ENCODE measurements at regions not wholly inside any gene's neighbourhood (a gene's known extent, or its start where the extent isn't known, plus 50 kb on each side); places are given as distances from the start of the nearest gene placed in this dataset.

DNA sequence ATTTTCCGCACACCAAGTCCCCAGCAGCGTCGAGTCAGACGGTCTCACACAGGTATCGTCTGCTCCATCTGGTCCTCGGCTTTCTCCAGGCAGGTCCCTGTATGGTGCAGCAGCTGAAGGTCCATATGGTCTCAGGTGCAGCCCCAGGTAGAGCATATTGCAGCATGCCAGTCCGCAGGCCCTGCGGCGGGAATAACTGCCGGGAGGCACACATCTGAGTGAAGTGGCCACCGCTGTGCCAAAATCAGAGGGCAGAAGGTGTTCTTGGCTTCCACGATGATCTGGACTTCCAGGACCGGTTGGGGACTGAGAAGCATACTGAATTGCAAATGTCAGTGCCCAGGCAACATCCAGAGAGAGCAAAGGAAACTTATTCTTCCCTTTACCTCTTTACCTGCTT, 320.3 kb downstream of the RNF144A start:
- Histone ChIP-seq H3K14ac (ENCODE audit: low read length) (no peak overlapping the region), H4K91ac (ENCODE audit: low read depth, low read length, poor library complexity) (no peak overlapping the region), H3K4me2 (ENCODE audit: insufficient read depth, low read length, poor library complexity, severe bottlenecking) (no peak overlapping the region), H3K9me3 (replicated peaks in 1 of 2; ENCODE audit: control insufficient read depth in 2 of 2, insufficient read depth in 1 of 2, low read depth in 1 of 2, low read length in 2 of 2) (no peaks in the 10 kb centered on the region), H2AFZ (ENCODE audit: low read length) (no peak overlapping the region), H2BK12ac (ENCODE audit: low read length) (no peak overlapping the region), H3K18ac (ENCODE audit: low read length) (peak overlapping the region; percentile 50), H3K23ac (ENCODE audit: low read depth, low read length, poor library complexity) (no peak overlapping the region), H3K27me3 (ENCODE audit: control insufficient read depth in 3 of 3, insufficient read depth in 3 of 3, low read depth in 1 of 3, low read length in 3 of 3) (no peaks in the 10 kb centered on the region), H2BK15ac (ENCODE audit: low read length) (no peak overlapping the region), H3K36me3 (replicated peaks in 1 of 2; ENCODE audit: control insufficient read depth in 2 of 2, insufficient read depth in 2 of 2, low read length in 2 of 2) (no peaks in the 10 kb centered on the region), H3K27ac (replicated peaks; ENCODE audit: low read length) (no peak overlapping the region), H3K79me1 (ENCODE audit: low read depth, low read length) (no peaks in the 10 kb centered on the region), H3K4me1 (ENCODE audit: control insufficient read depth in 2 of 2, insufficient read depth in 1 of 2, low read depth in 1 of 2, low read length in 2 of 2) (peaks cover 0 to 3% of the 10 kb centered on the region in 2 donors), H3K4me3 (ENCODE audit: low read length in 2 of 2) (no peak overlapping the region), H4K8ac (ENCODE audit: low read depth, low read length) (no peak overlapping the region), H2BK120ac (ENCODE audit: low read depth, low read length) (no peak overlapping the region), H2BK5ac (ENCODE audit: low read length) (no peak overlapping the region), H3K9ac (ENCODE audit: low read depth, low read length, poor library complexity) (no peak overlapping the region), H2AK5ac (ENCODE audit: low read depth, low read length) (peak overlapping the region; percentile 25), H3K4ac (ENCODE audit: low read length) (no peak overlapping the region)
- DNase-seq (ENCODE audit: low spot score): no peak
- WGBS, 2 donors (ENCODE audit: extremely low coverage in 2 of 2, insufficient read length in 2 of 2, insufficient replicate concordance in 1 of 2): no CpG with 5 or more reads among the region's 13 CpGs

DNA sequence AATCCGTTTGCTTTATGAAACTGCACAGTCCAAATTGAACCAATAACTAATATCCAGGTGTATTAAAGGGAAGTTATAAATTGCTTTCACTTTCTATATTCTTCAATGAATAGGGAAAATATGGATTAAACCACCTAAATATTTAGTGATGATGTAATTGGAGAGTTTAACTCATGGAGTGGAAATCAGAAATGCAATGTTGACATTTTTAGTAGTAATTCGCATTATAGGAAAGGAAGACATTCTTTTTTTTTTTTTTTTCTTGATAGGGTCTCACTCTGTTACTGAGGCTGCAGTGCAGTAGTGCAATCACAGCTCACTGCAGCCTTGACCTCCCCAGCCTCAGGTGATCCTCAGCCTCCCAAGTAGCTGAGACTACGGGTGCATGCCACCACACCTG, 321.9 kb downstream of the RNF144A start:
- Histone ChIP-seq H2BK5ac (ENCODE audit: low read length) (no peak overlapping the region), H4K91ac (ENCODE audit: low read depth, low read length, poor library complexity) (no peak overlapping the region), H3K79me1 (ENCODE audit: low read depth, low read length) (no peaks in the 10 kb centered on the region), H3K14ac (ENCODE audit: low read length) (no peak overlapping the region), H3K23ac (ENCODE audit: low read depth, low read length, poor library complexity) (no peak overlapping the region), H2AK5ac (ENCODE audit: low read depth, low read length) (no peak overlapping the region), H3K4me3 (ENCODE audit: low read length in 2 of 2) (no peak overlapping the region), H2BK12ac (ENCODE audit: low read length) (no peak overlapping the region), H3K4me1 (ENCODE audit: control insufficient read depth in 2 of 2, insufficient read depth in 1 of 2, low read depth in 1 of 2, low read length in 2 of 2) (peaks cover 0 to 3% of the 10 kb centered on the region in 2 donors), H2BK15ac (ENCODE audit: low read length) (no peak overlapping the region), H3K18ac (ENCODE audit: low read length) (no peak overlapping the region), H3K36me3 (replicated peaks in 1 of 2; ENCODE audit: control insufficient read depth in 2 of 2, insufficient read depth in 2 of 2, low read length in 2 of 2) (no peaks in the 10 kb centered on the region), H2AFZ (ENCODE audit: low read length) (no peak overlapping the region), H3K4ac (ENCODE audit: low read length) (no peak overlapping the region), H4K8ac (ENCODE audit: low read depth, low read length) (no peak overlapping the region), H3K9me3 (replicated peaks in 1 of 2; ENCODE audit: control insufficient read depth in 2 of 2, insufficient read depth in 1 of 2, low read depth in 1 of 2, low read length in 2 of 2) (no peaks in the 10 kb centered on the region), H3K27ac (replicated peaks; ENCODE audit: low read length) (no peak overlapping the region), H3K4me2 (ENCODE audit: insufficient read depth, low read length, poor library complexity, severe bottlenecking) (no peak overlapping the region), H2BK120ac (ENCODE audit: low read depth, low read length) (no peak overlapping the region), H3K27me3 (ENCODE audit: control insufficient read depth in 3 of 3, insufficient read depth in 3 of 3, low read depth in 1 of 3, low read length in 3 of 3) (no peaks in the 10 kb centered on the region), H3K9ac (ENCODE audit: low read depth, low read length, poor library complexity) (no peak overlapping the region)
- no peak for DNase-seq (ENCODE audit: low spot score)
- no CpG with 5 or more reads among the region's 3 CpGs for WGBS, 2 donors (ENCODE audit: extremely low coverage in 2 of 2, insufficient read length in 2 of 2, insufficient replicate concordance in 1 of 2)

DNA sequence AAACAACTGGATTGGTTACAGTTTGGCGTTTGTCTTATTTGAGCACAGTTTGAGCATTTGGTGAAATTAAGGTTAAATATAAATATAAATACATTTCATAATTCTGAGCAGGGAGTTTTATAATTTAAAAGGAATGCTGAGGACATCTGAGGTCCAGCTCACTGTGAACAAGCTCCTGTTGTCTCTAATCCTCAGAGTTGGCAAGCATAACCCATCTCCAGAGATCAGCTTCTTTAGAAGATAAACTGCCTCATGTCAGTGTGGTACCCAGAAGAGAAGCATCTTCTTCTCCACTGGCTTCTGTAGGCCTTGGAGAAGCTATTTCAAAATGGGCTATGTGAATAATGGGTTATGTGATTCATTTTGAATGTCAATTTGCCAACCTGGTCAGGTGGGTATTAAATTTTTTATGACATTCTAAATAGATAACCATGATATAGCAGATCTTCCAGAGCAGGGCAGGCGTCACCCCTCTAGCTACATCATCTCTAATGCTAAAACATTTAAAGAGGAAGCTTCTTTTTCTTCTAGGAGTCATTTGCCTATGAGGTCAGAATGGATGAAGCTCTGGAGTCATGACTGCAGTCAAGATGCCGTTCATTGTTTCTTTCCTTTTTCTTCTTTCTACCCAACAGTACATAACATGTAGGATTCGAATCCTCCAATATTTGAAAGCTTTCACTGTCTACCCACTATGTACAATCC, 324.0 kb downstream of the RNF144A start:
- no peaks in the 10 kb centered on the region for H3K79me1 ChIP-seq (ENCODE audit: low read depth, low read length)
- no peaks in the 10 kb centered on the region for H3K27me3 ChIP-seq (ENCODE audit: control insufficient read depth in 3 of 3, insufficient read depth in 3 of 3, low read depth in 1 of 3, low read length in 3 of 3)
- H3K27ac ChIP-seq (replicated peaks; ENCODE audit: low read length): no peak overlapping the region
- no peak overlapping the region for H3K4me3 ChIP-seq (ENCODE audit: low read length in 2 of 2)
- H3K18ac ChIP-seq (ENCODE audit: low read length): no peak overlapping the region
- no peak overlapping the region for H2AK5ac ChIP-seq (ENCODE audit: low read depth, low read length)
- no peak overlapping the region for H4K8ac ChIP-seq (ENCODE audit: low read depth, low read length)
- H3K9me3 ChIP-seq (replicated peaks in 1 of 2; ENCODE audit: control insufficient read depth in 2 of 2, insufficient read depth in 1 of 2, low read depth in 1 of 2, low read length in 2 of 2): no peaks in the 10 kb centered on the region
- H2BK5ac ChIP-seq (ENCODE audit: low read length): no peak overlapping the region
- H3K4ac ChIP-seq (ENCODE audit: low read length): no peak overlapping the region
- no peak overlapping the region for H3K23ac ChIP-seq (ENCODE audit: low read depth, low read length, poor library complexity)
- peaks cover 3 to 9% of the 10 kb centered on the region in 2 donors for H3K4me1 ChIP-seq (ENCODE audit: control insufficient read depth in 2 of 2, insufficient read depth in 1 of 2, low read depth in 1 of 2, low read length in 2 of 2)
- no peak overlapping the region for H3K14ac ChIP-seq (ENCODE audit: low read length)
- WGBS, 2 donors (ENCODE audit: extremely low coverage in 2 of 2, insufficient read length in 2 of 2, insufficient replicate concordance in 1 of 2): no CpG with 5 or more reads among the region's 4 CpGs
- H2AFZ ChIP-seq (ENCODE audit: low read length): no peak overlapping the region
- no peaks in the 10 kb centered on the region for H3K36me3 ChIP-seq (replicated peaks in 1 of 2; ENCODE audit: control insufficient read depth in 2 of 2, insufficient read depth in 2 of 2, low read length in 2 of 2)
- no peak overlapping the region for H3K9ac ChIP-seq (ENCODE audit: low read depth, low read length, poor library complexity)
- H2BK15ac ChIP-seq (ENCODE audit: low read length): no peak overlapping the region
- no peak overlapping the region for H3K4me2 ChIP-seq (ENCODE audit: insufficient read depth, low read length, poor library complexity, severe bottlenecking)
- no peak for DNase-seq (ENCODE audit: low spot score)
- no peak overlapping the region for H2BK12ac ChIP-seq (ENCODE audit: low read length)
- no peak overlapping the region for H2BK120ac ChIP-seq (ENCODE audit: low read depth, low read length)
- H4K91ac ChIP-seq (ENCODE audit: low read depth, low read length, poor library complexity): no peak overlapping the region

DNA sequence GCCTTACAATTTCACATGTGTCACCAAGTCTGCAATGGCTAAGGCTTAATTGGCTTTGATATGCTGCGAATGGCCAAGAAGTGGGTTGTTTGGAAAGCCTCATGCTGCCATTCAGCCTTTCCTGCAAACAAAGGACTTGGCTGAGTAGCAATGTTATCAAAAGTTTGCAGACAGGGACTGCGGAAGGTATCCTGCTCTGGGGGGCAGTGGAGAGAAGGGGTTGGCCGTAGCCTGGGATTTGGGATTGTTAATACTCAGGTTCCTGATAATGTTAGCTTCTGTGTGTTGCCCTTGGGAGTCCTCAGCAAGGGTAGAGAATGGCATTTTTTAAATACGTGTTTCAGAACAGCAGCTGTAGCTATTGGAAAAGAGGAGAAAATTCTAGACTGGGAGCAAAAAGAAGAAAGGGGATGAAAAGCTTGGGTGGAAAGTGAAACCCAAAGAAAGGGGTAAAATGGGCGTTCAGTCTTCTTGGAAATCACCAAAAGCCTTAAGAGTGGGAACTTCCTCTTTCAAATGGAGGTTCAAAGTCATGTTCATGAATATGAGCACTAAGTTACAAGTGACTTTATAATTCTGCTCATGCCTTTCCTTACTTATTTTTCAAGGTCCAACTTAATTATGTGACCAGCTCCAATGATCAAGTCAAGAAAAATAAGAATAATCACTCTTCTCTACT, 325.1 kb downstream of the RNF144A start:
- DNase-seq (ENCODE audit: low spot score): no peak
- WGBS, 2 donors (ENCODE audit: extremely low coverage in 2 of 2, insufficient read length in 2 of 2, insufficient replicate concordance in 1 of 2): no CpG with 5 or more reads among the region's 5 CpGs
- no peaks in the 10 kb centered on the region for H3K9me3 ChIP-seq (replicated peaks in 1 of 2; ENCODE audit: control insufficient read depth in 2 of 2, insufficient read depth in 1 of 2, low read depth in 1 of 2, low read length in 2 of 2)

More for the DNA sequence above, 325.1 kb downstream of the RNF144A start:
- no peak overlapping the region for H3K4me3 ChIP-seq (ENCODE audit: low read length in 2 of 2)
- no peaks in the 10 kb centered on the region for H3K36me3 ChIP-seq (replicated peaks in 1 of 2; ENCODE audit: control insufficient read depth in 2 of 2, insufficient read depth in 2 of 2, low read length in 2 of 2)
- H3K4ac ChIP-seq (ENCODE audit: low read length): no peak overlapping the region
- no peak overlapping the region for H2BK12ac ChIP-seq (ENCODE audit: low read length)
- no peak overlapping the region for H3K18ac ChIP-seq (ENCODE audit: low read length)
- no peaks in the 10 kb centered on the region for H3K27me3 ChIP-seq (ENCODE audit: control insufficient read depth in 3 of 3, insufficient read depth in 3 of 3, low read depth in 1 of 3, low read length in 3 of 3)
- H4K91ac ChIP-seq (ENCODE audit: low read depth, low read length, poor library complexity): no peak overlapping the region
- H3K79me1 ChIP-seq (ENCODE audit: low read depth, low read length): no peaks in the 10 kb centered on the region
- H2BK5ac ChIP-seq (ENCODE audit: low read length): no peak overlapping the region
- H4K8ac ChIP-seq (ENCODE audit: low read depth, low read length): no peak overlapping the region
- no peak overlapping the region for H3K23ac ChIP-seq (ENCODE audit: low read depth, low read length, poor library complexity)
- peaks cover 3 to 9% of the 10 kb centered on the region in 2 donors for H3K4me1 ChIP-seq (ENCODE audit: control insufficient read depth in 2 of 2, insufficient read depth in 1 of 2, low read depth in 1 of 2, low read length in 2 of 2)
- H2AFZ ChIP-seq (ENCODE audit: low read length): no peak overlapping the region
- H2BK15ac ChIP-seq (ENCODE audit: low read length): no peak overlapping the region
- no peak overlapping the region for H2BK120ac ChIP-seq (ENCODE audit: low read depth, low read length)
- H3K14ac ChIP-seq (ENCODE audit: low read length): no peak overlapping the region
- H3K4me2 ChIP-seq (ENCODE audit: insufficient read depth, low read length, poor library complexity, severe bottlenecking): no peak overlapping the region
- H2AK5ac ChIP-seq (ENCODE audit: low read depth, low read length): no peak overlapping the region
- H3K9ac ChIP-seq (ENCODE audit: low read depth, low read length, poor library complexity): no peak overlapping the region
- H3K27ac ChIP-seq (replicated peaks; ENCODE audit: low read length): no peak overlapping the region

Data from neuronal stem cell (in vitro differentiated cells).